HG02938 (cell line): ENCODE measurements at regions not wholly inside any gene's neighbourhood (a gene's known extent, or its start where the extent isn't known, plus 50 kb on each side); places are given as distances from the start of the nearest gene placed in this dataset.

Experiments
- ATAC-seq: cut with Tn5 transposase; IDR thresholded peaks from one replicate; pipeline ENCODE4 v1.9.1; 2021; ENCODE audit warnings: mild to moderate bottlenecking, moderate library complexity; ENCODE audit not compliant: unreplicated experiment

DNA sequence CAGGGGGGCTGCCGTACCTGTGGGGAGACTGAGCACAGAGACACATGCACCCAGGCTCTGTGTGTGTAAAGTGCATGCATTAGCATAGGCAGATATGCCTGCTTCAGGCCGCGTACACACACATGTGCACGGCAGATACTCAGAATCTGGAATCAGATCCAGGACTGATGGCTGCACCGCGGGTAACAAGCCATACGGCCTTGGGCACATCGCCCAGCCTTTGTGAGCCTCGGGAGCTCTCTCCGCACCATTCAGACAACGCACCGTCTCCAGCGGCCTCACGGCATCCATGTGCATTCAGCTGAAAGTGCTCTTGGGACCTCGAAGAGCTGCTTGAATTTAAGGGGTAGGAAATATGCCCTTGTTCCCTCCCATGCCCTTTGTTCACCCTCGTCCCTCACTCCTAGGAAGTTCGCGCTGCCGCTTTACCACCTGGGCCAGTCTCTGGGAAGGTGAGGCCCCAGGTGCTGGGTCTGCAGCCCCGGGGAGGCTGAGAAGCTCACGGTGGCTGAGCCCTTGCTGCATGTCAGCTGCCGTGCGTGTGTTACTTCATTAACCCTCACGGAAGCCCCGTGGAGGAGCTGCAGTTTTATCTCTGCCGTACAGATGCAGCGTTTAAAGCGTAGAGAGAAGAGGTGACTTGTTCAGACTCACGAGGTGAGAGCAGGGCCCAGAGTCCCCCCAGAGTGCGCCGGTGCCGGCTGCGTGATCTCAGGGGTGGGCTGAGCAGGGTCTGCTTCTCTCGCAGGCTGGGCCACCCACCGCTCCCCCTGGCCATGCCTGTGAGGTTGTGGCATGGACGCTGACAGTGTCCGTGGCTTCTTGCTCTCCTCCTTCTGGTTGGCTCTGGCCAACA lies 377.7 kb upstream of the MYT1L start:
- no peak for ATAC-seq

DNA sequence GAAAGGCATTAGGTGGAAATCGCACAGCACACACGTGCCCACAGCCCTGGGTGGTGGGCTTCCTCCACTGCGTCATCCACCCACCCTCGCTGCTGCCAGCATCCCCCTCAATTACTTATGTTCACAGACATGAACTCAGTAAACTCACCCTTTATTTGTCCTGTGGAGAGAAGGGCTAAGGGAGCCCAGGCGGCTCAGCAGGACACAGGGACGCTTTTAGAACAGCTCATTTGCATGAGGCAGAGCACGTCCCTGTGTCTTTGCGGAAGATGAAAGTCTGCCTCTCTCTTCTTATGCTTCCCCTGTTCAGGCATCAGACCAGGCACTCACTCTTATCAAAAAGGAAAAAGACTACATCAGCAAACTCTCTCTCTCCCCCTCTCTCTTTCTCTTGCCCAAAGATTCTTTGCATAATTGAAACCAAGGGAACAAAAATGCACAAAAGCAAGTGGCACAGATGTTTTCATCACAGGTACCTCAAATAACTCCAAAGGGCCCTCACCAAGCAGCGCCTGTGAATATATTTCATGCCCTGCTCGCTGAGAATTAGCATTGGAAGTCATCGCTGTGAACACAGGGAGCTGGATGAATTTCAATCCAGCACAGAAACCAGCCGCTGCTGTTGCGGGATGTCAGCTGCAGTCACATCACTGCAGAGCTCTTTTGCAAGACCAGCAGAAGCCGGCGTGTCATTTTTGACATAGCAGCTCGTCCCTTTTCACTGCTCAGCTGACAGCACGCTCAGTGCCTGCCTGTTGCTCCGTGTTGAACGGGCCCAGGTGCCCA lies 376.3 kb upstream of the MYT1L start:
- no peak for ATAC-seq

DNA sequence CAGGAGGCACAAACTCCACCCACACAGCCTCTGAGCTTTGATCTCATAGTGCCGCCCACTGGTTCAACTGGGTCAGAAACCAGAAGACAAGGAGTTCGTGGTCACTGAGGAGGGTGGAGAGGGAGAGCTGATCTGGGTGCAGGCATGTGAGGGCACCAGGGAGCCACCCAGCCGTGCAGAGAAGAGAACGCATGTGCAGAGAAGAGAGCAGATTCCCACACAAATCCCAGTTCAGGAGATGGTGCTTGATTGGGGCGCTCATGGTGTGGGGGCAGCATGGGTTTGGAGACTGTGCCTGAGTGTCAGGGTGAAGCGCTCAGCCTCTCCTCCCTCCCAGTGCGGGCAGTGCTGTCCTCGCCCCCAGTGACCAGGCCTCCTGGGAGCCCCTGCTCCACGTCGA lies 375.2 kb upstream of the MYT1L start:
- ATAC-seq = no peak

DNA sequence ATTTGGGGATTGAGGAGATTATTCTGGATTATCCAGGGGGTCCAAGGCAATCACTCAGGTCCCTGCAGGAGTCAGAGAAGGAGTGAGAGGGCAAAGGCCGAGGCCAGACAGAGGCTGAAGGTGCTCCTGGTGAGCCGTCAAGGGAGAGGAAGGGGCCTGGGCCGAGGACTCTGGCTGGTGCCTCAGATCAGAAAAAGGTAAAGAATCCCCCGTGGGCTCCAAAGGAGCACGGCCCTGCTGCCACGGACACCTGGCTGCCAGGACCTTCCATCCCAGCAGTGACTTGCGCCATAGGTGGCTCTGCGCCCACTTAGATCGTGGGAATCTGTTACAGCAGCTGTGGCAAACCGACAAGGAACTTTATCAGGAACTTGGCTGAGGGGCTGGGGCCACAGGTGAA lies 374.8 kb upstream of the MYT1L start:
- no peak for ATAC-seq

DNA sequence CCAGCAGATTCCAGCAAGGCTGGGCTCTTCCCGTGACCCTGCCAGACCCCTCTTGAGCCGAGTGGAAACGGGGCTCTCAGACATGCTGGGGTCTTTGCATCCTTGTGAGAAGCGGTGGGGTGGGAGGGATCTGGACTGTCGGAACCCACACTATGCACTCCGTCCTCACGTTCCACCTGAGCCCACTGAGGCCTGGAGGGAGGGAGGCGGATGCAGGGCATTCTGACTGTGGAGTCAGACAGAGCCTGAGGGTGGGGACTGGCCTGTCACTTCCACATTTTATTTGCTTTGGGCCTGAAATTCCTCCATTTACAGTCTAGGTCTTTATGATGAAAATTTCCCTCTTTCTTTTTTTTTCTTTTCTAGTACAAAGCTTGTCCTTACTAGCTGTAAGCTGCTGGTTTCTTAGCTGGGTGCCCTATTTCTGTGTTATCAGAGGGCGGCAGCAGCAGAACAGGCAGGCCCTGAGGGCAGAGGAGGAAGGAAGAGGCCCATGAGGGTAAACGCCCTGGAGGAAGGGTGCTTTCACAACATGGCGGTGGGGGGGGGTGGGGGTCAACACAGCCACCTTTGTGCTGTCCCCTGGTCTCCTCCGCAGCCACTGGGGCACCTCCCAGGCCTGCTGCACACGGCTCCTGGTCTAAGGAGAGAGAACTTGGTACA lies 373.5 kb upstream of the MYT1L start:
- ATAC-seq = no peak

DNA sequence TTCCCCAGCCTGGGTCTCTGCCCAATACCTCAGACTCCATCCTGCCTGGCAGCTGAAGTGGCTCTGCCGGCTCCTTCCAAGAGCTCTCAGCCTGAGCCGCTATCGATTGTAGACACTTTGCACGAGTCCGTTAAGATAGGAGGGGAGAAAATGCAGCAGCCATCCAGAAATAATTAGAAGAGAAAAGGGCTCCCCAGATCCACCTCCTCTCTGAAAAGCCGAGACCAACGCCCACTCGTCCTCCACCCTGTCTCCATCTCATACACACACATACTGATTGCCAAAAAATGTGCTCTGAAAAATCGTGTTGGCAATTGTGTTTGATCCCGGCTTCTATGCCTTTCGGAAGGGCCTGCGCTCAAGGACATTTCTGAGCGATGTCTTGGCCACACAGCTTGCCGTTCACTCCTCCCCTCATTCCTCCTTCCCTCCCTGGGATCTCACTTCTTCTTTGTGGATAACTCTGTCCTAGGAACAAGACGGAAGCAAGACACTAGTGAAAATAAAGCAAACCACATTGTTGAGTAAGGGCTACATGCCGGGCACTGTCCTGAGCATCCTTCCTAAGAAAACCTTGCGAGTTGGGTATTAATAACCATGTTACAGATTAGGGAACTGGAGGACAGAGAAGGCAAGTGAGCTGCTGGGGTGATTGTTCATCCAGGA lies 372.8 kb upstream of the MYT1L start:
- no peak for ATAC-seq

DNA sequence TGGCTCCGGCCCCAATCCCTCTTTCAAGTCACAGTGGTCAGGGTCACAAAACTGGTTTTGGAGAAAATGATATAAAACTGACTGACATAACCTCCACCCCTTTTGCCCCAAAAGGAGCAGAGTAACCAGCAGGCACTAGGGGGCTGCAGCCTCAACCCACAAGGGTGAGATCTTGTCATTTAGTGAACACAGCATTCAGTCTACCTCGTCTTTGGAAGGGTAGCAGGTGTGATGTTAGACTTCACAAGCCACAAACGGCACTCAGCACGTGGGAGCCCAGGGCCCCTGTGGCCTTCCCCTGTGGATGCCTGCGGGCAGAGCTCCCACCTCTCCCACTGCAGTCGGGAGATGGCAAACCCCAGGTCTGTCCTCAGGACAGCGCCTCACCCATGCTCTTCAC lies 372.1 kb upstream of the MYT1L start:
- ATAC-seq = no peak

DNA sequence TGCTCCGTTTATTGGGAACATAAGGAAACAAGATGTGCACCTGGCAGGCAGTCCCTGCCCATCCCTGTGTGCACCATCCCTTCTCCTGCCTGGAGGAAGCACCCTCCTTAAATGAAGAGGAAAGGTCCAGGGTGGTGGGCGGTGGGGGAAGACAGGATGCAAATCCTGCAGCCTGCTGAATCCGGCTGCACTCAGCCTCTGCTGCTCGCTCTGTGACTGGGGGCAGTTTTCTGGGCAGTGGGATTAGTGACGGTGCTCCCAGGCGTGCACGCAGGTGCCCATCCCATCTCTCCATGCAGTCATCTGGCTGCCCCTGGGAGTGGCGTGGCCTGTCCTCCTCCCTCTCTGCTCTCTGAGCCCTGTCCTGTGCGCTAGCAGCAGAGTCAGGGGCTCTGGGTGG lies 371.3 kb upstream of the MYT1L start:
- no peak for ATAC-seq

DNA sequence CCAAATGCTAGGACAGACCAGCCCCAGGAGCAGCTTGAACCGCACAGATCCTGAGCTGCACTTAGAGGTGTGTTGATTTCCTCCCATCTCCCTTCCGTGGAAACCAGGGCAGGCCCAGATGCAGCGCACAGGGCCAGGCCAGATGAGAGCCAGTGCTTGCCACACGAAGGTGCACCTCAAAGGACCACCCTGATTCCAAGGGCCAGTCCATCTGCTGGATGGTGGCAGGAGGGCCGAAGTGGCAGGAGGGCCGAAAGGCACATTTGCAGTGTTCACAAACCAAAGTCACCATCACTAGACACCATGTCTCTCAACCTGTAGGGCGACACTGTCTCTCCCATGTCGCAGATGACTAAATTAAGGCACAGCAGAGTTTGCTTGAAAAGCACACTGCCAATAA lies 370.7 kb upstream of the MYT1L start:
- no peak for ATAC-seq

DNA sequence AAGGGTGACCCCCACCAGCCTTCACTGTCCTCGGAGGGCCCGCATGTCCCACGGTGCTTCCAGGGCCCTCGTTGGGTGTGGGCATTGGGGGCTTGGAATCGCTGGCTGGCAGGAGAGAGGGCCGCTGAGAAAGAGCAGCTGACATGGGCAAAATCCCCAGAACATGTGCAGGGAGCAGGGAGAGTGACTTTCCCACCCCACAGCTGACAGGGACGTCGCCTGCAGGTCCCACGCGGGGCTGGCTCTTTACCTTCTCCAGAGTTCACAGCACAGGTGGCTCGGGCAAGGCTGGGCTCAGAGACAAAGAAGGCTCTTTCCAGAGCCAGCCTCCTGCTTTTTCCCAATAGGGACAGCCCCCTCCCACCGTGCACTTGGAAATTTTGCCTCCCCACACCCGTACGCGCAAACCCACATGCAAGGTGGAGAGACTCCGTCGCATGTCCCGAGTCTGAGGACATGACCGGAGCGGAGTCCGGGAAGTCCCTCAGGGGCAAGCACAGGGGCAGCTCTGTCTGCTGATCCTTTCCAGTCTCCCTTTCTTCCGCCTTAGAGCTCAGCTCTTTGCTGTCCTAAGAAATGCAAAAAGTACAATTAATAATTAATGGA lies 370.2 kb upstream of the MYT1L start:
- ATAC-seq = no peak

DNA sequence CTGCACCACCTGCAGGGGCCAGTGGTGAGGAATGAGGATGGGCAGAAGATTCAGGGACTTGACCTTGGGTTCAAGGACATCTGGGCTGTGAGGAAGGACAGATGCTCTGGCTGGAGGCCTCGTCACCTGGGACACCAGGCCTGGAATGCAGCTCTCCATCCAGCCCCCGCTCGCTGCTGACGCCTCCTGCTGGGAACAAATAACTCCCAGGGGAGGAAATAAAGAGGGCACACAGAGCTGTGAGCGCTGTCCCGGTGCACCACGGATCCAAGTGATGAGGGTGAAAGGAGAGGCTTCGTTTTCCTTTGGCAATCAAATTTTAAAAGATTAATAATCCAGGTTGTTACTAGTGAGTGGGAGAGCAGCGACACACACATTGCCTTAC lies 368.0 kb upstream of the MYT1L start:
- no peak for ATAC-seq

DNA sequence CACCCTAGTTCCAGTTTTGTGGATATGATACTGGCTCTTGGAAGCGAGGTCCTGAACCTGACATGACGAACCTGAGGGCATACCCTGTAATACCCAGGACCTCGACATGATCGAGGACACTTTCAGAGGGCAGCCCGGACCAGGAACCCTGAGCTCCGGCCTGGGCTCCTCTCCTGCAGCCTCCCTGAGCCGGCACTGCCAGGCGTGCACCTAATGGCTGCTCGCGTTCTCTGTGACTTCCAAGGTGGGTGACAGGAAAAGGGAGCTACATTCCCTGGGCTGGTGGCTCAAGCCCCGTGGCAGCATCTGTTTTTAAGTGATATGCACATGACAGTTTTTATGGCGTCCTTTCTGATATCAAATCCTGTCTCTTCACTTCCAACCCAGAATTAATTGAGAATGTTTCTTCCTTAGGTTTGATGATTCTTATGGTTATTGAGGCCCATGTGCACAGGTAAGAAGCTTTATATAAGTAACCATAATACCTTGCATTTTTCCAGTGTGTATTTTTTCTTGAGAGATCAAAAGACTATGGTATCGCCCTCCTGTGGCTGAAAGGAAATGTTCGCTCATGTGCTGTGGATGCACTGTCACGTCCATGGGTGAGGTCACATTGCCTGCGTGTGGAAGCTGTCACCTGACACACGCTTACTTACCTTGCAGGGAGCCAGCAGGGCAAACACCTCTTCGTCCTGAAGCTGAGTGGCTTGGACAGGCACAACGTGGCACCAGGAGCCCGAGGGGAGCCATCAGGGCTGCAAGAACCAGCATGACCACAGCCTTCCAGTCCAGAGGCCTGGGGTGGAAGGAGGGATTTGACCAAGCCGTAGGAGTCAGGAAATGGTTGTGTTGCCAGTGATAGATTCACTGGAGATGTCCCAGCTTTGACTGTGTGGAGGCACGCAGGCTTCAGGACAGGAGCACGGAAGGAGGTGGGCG lies 367.4 kb upstream of the MYT1L start:
- ATAC-seq = no peak

DNA sequence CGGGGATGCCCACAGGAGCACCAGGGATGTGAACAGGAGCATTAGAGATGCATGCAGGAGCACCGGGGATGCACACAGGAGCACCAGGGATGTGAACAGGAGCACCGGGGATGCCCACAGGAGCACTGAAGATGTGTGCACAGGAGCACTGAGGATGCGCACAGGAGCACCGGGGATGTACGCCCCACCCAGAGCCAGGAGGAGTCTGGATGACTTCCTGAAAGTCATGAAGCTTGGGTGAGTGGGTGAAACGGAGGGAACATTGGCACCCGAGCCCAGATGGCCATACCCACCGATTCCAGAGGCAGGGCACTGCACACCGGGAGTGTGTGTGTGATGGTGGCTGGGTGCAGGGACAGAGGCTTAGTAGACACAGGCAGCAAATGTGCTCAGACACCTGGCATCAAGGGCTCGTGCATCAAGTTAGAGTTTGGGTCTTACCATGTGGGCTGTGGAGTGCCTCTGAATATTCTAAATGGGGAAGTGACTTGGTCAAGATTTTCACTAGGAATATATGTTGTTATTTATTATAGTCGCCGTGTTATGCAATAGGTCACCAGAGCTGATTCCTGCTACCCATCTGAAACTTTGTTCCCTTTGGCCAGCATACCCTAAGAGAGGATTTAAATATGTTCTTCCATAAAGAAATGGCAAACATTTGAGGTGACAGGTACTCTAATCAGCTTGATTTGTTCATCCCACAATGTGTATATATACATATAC lies 365.8 kb upstream of the MYT1L start:
- no peak for ATAC-seq

DNA sequence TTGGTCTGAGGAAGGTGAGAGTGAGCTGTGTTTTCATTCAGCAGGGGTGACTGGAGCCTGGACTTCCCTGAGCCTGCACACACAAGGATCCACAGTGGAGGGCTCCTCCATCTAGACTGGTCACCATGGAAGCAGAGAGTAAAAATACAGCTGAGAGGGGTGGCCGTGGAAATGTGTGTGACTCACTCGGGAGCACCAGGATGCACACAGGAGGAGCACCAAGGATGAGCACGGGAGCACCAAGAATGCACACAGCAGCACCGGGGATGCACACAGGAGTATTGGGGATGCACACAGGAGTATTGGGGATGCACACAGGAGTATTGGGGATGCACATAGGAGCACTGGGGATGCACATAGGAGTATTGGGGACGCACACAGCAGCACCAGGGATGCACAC lies 365.2 kb upstream of the MYT1L start:
- no peak for ATAC-seq

DNA sequence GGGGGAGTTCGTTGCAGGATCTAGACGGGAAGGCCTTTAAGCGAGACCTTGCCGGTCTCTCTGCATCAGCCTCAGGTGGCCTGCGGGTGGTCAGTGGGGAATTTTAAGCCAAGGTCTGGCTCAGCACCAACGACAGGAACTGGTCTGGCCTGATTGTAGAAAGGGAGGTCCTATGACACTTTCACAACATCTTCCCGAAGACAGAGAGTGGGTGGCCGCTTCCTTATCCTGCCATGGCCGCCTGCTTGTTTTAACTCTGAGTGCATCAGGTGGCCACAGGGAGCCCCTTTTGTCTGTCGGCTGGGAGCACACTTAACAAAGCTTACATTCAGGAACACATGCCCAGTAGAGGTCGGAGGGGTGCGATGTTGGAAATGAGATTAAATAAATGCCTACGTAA lies 363.7 kb upstream of the MYT1L start:
- ATAC-seq = no peak

DNA sequence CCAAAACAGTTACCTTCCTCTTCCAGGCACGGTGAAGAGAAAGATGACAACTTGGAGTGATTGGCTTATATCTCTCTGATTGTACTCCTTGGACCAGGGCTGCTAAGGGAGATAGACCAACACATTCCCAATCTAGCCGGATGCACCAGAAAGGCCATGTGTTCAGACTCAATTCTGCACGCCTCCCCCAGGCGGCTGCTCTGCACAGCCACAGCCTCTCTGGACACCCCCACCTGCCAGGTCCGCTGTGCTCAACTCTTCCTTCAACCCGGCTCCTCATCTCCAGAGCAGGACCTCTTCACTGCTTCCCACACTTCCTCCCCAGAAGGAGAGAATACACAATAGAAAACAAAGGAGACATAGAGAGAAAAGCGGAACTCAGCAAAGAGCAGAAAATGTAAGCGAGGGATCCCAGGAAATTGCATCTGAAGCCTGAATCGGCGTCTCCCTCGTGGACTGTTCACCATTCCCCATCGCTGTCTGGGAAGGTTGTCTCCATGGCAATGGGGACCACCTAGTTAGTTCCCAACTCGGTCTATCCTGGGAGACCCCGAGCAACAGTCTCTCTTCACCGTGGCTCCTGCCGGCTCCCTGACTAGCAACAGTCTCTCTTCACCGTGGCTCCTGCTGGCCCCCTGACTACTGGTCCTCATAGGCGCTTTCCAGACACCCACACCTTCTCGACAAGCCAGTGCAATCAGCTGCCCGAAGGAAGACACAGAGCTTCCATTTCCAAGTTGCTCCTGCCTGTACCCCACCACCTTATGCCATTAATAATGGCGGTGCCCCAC lies 361.7 kb upstream of the MYT1L start:
- ATAC-seq = no peak

DNA sequence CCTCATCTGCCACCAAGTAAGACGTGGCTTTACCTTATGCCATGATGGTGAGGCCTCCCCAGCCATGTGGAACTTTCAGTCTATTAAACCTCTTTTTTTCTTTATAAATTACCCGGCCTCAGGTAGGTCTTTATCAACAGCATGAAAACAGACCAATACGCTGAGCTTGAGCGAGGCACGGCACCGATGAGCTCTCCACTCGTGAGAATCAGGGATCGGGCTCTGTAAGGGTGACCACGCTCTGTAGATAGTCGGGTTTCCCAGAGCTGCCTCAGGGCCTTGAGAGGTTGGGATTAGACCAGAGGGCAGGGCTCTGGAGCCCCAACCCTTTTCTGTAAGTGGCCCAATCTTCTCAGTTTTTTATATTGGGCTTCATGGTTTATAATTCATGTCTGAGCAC lies 360.3 kb upstream of the MYT1L start:
- ATAC-seq = no peak

DNA sequence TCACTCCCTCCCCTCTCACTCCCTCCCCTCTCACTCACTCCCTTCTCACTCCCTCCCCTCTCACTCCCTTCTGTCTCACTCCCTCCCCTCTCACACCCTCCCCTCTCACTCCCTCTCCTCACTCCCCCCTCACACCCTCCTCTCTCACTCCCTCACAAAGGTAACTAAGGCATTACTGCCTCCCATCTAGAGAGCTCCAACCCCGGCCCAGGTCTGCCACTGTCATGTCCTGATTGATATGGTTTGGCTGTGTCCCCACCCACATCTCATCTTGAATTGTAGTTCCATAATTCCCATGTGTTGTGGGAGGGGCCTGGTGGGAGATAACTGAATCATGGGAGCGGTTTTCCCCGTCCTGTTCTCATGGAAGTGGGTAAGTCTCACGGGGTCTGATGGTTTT lies 359.9 kb upstream of the MYT1L start:
- ATAC-seq = no peak
